GM10266 (cell line): ENCODE measurements at regions not wholly inside any gene's neighbourhood (a gene's known extent, or its start where the extent isn't known, plus 50 kb on each side); places are given as distances from the start of the nearest gene placed in this dataset.

Source experiments
- DNase-seq: peaks from one replicate; pipeline ENCODE4 v3.0.0; 2012; ENCODE audit errors: extremely low spot score
- CTCF ChIP-seq: IDR thresholded peaks from 2 replicates; pipeline ENCODE4 v1.5.1; 2012; ENCODE audit warnings: mild to moderate bottlenecking, low read depth; ENCODE audit not compliant: control insufficient read depth, insufficient read depth; ENCODE audit errors: missing control alignments

GRCh38 chr15:87498560-87498959 is 758.0 kb downstream of the NTRK3 start:
- DNase-seq: no peak
- TF ChIP-seq CTCF: no peak

- DNase-seq: no peak
- no peak for TF ChIP-seq CTCF
Observed at GRCh38 chr15:87496795-87497194, 759.7 kb downstream of the NTRK3 start.

- no peak for TF ChIP-seq CTCF
- DNase-seq: no peak
Observed at GRCh38 chr15:87496109-87496508, 760.4 kb downstream of the NTRK3 start.

GRCh38 chr15:87493803-87494202 is 762.7 kb downstream of the NTRK3 start:
- DNase-seq: no peak
- TF ChIP-seq CTCF: no peak

- TF ChIP-seq CTCF: no peak
- no peak for DNase-seq
Observed at GRCh38 chr15:87492321-87492720, 764.2 kb downstream of the NTRK3 start.

- no peak for DNase-seq
- no peak for TF ChIP-seq CTCF
Observed at GRCh38 chr15:87490666-87491065, 765.9 kb downstream of the NTRK3 start.

- no peak for DNase-seq
Observed at GRCh38 chr15:87489902-87490665, 766.5 kb downstream of the NTRK3 start.

More at GRCh38 chr15:87489902-87490665, 766.5 kb downstream of the NTRK3 start:
- TF ChIP-seq CTCF: no peak
